ENCODE measurements at regions not wholly inside any gene's neighbourhood (a gene's known extent, or its start where the extent isn't known, plus 50 kb on each side); places are given as distances from the start of the nearest gene placed in this dataset.

DNA sequence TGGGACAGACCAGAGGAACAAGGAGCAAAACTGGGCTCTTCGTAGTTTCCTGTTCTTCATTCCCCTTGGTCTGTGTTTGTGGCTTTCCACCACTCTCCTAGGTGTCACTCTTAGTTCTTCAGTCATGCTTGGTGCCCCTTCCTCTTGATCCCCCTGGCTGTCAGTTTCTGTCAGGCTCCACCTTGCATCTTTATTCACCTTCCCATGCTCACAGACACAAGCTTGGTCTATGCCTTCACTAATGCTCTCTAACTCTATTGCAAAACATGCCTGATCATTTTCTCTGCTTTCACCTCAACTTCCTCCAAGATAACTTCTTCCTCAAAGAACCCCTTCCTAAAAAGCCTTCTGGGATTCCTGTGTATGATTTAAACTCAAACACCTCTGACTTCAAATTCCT, 122.9 kb downstream of the GLUL start:
- Mint-ChIP-seq H3K9me3 (ENCODE audit: insufficient read depth) (no peaks in the 10 kb centered on the region), H3K4me3 (no peak overlapping the region), H3K27ac (no peak overlapping the region), H3K27me3 (peaks cover 19% of the 10 kb centered on the region), H3K4me1 (no peaks in the 10 kb centered on the region)
- DNase-seq (no peak), ATAC-seq (ENCODE audit: low read depth) (no peak)
- Histone ChIP-seq H3K79me2 (ENCODE audit: control insufficient read depth, insufficient read depth, low read length) (no peaks in the 10 kb centered on the region), H3K27me3 (replicated peaks in 1 of 4; ENCODE audit: control extremely low read depth in 1 of 4, control insufficient read depth in 3 of 4, insufficient read depth in 4 of 4, low read length in 3 of 4) (no peaks in the 10 kb centered on the region), H3K36me3 (replicated peaks in 1 of 2; ENCODE audit: control extremely low read depth in 1 of 2, control insufficient read depth in 1 of 2, extremely low read depth in 1 of 2, insufficient read depth in 2 of 2, low read length in 1 of 2) (no peaks in the 10 kb centered on the region), H3K4me1 (ENCODE audit: control insufficient read depth in 2 of 2, insufficient read depth in 2 of 2, low read length in 2 of 2) (no peaks in the 10 kb centered on the region), H3K9ac (ENCODE audit: low read length) (no peak overlapping the region), H3K27ac (ENCODE audit: low read length in 2 of 2) (no peak overlapping the region), H3K4me3 (ENCODE audit: control extremely low read depth in 1 of 5, extremely low read depth in 1 of 5, insufficient read depth in 1 of 5, low read depth in 2 of 5, low read length in 4 of 5) (no peak overlapping the region), H3K9me3 (ENCODE audit: control extremely low read depth in 1 of 3, control insufficient read depth in 2 of 3, insufficient read depth in 1 of 3, low read length in 2 of 3) (no peaks in the 10 kb centered on the region), H4K20me1 (ENCODE audit: control insufficient read depth, insufficient read depth, low read length, poor library complexity, severe bottlenecking) (no peaks in the 10 kb centered on the region), H3K4me2 (replicated peaks; ENCODE audit: low read depth, low read length, poor library complexity, severe bottlenecking) (no peak overlapping the region), H2AFZ (ENCODE audit: insufficient read depth, low read depth, low read length, poor library complexity, severe bottlenecking) (no peak overlapping the region)
- TF ChIP-seq, protein P1, sequence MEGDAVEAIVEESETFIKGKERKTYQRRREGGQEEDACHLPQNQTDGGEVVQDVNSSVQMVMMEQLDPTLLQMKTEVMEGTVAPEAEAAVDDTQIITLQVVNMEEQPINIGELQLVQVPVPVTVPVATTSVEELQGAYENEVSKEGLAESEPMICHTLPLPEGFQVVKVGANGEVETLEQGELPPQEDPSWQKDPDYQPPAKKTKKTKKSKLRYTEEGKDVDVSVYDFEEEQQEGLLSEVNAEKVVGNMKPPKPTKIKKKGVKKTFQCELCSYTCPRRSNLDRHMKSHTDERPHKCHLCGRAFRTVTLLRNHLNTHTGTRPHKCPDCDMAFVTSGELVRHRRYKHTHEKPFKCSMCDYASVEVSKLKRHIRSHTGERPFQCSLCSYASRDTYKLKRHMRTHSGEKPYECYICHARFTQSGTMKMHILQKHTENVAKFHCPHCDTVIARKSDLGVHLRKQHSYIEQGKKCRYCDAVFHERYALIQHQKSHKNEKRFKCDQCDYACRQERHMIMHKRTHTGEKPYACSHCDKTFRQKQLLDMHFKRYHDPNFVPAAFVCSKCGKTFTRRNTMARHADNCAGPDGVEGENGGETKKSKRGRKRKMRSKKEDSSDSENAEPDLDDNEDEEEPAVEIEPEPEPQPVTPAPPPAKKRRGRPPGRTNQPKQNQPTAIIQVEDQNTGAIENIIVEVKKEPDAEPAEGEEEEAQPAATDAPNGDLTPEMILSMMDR (IDR thresholded peaks at IDR 0.05): no peak
- no peak for TF ChIP-seq EZH2 (IDR thresholded peaks at IDR 0.05; ENCODE audit: borderline replicate concordance, insufficient read depth, low read depth, low read length, poor library complexity, severe bottlenecking)
- ChIA-PET POLR2A (no interaction called here), CTCF (no interaction called here)
- intact Hi-C loops (cut with micrococcal nuclease): no loop called here
- WGBS (ENCODE audit: insufficient coverage): 40% methylated on average over 1 of the region's 1 CpG

DNA sequence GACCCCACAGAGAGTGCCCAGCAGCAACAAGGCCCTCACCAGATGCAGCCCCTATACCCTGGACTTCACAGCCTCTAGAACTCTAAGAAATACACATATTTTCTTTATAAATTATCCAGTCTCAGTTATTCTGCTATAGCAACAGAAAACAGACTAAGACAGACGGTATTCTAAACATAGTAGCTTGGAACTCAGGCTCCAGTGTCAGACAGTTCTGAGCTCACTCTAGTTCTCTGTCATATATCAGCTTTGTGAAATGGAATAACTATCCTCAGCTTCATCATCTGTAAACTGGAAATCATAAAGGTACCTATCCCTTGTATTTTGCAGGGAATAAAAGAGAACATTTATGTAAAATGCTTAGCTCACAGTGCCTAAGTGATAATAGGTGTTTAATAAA, 127.4 kb downstream of the GLUL start:
- ATAC-seq (ENCODE audit: low read depth) (no peak), DNase-seq (no peak)
- H3K4me3 ChIP-seq (ENCODE audit: control extremely low read depth in 1 of 5, extremely low read depth in 1 of 5, insufficient read depth in 1 of 5, low read depth in 2 of 5, low read length in 4 of 5): no peak overlapping the region
- no peak overlapping the region for H3K27ac ChIP-seq (ENCODE audit: low read length in 2 of 2)
- Mint-ChIP-seq H3K9me3 (ENCODE audit: insufficient read depth) (no peaks in the 10 kb centered on the region), H3K27ac (no peak overlapping the region), H3K4me1 (peaks cover 4% of the 10 kb centered on the region), H3K27me3 (peaks cover 7% of the 10 kb centered on the region), H3K4me3 (no peak overlapping the region)
- WGBS (ENCODE audit: insufficient coverage): 86% methylated on average over 1 of the region's 1 CpG
- no peak overlapping the region for H3K9ac ChIP-seq (ENCODE audit: low read length)
- ChIA-PET CTCF (no interaction called here), POLR2A (no interaction called here)
- H3K4me2 ChIP-seq (replicated peaks; ENCODE audit: low read depth, low read length, poor library complexity, severe bottlenecking): no peak overlapping the region
- no peaks in the 10 kb centered on the region for H3K9me3 ChIP-seq (ENCODE audit: control extremely low read depth in 1 of 3, control insufficient read depth in 2 of 3, insufficient read depth in 1 of 3, low read length in 2 of 3)
- H2AFZ ChIP-seq (ENCODE audit: insufficient read depth, low read depth, low read length, poor library complexity, severe bottlenecking): no peak overlapping the region
- no peaks in the 10 kb centered on the region for H3K27me3 ChIP-seq (replicated peaks in 1 of 4; ENCODE audit: control extremely low read depth in 1 of 4, control insufficient read depth in 3 of 4, insufficient read depth in 4 of 4, low read length in 3 of 4)
- no peaks in the 10 kb centered on the region for H4K20me1 ChIP-seq (ENCODE audit: control insufficient read depth, insufficient read depth, low read length, poor library complexity, severe bottlenecking)
- H3K4me1 ChIP-seq (ENCODE audit: control insufficient read depth in 2 of 2, insufficient read depth in 2 of 2, low read length in 2 of 2): no peaks in the 10 kb centered on the region
- TF ChIP-seq, protein P1 (IDR thresholded peaks at IDR 0.05): no peak
- TF ChIP-seq EZH2 (IDR thresholded peaks at IDR 0.05; ENCODE audit: borderline replicate concordance, insufficient read depth, low read depth, low read length, poor library complexity, severe bottlenecking): no peak
- intact Hi-C loops (cut with micrococcal nuclease): no loop called here
- H3K36me3 ChIP-seq (replicated peaks in 1 of 2; ENCODE audit: control extremely low read depth in 1 of 2, control insufficient read depth in 1 of 2, extremely low read depth in 1 of 2, insufficient read depth in 2 of 2, low read length in 1 of 2): no peaks in the 10 kb centered on the region
- no peaks in the 10 kb centered on the region for H3K79me2 ChIP-seq (ENCODE audit: control insufficient read depth, insufficient read depth, low read length)

Data from B cell (primary cell).